Astrocyte (in vitro differentiated cells and primary cell): ENCODE measurements at regions not wholly inside any gene's neighbourhood (a gene's known extent, or its start where the extent isn't known, plus 50 kb on each side); places are given as distances from the start of the nearest gene placed in this dataset.

Experiments used
- DNase-seq: peaks from one replicate; pipeline ENCODE4 v3.0.0-alpha.2; 2010; ENCODE audit warnings: low read depth
- FAIRE-seq: peaks from 2 replicates; lab custom pipeline; 2011; peaks lifted over from hg19 to GRCh38; lab: Jason Lieb, UNC
- H2AFZ ChIP-seq: 2 replicates; pipeline ENCODE4 v1.6.0; 2012; ENCODE audit warnings: low read depth, low read length, inconsistent platforms
- H3K27ac ChIP-seq: 2 replicates; pipeline ENCODE4 v1.5.1; 2011; ENCODE audit warnings: low read depth, low read length, inconsistent platforms
- H3K27me3 ChIP-seq: 2 replicates; pipeline ENCODE4 v1.6.0; 2011; ENCODE audit warnings: low read length, inconsistent platforms; ENCODE audit not compliant: insufficient read depth
- H3K36me3 ChIP-seq: 2 replicates; pipeline ENCODE4 v1.5.1; 2011; ENCODE audit warnings: low read length, inconsistent platforms; ENCODE audit not compliant: insufficient read depth
- H3K4me1 ChIP-seq: 2 replicates; pipeline ENCODE4 v1.5.1; 2011; ENCODE audit warnings: low read length, inconsistent platforms; ENCODE audit not compliant: insufficient read depth
- H3K4me2 ChIP-seq: 2 replicates; pipeline ENCODE4 v1.6.0; 2012; ENCODE audit warnings: low read length, inconsistent platforms
- H3K4me3 ChIP-seq: 2 replicates; pipeline ENCODE4 v1.5.1; 2011; ENCODE audit warnings: low read depth, mild to moderate bottlenecking, low read length, inconsistent platforms; ENCODE audit not compliant: insufficient read depth
- H3K79me2 ChIP-seq: 2 replicates; pipeline ENCODE4 v1.6.0; 2012; ENCODE audit warnings: mild to moderate bottlenecking, low read length, inconsistent platforms; ENCODE audit not compliant: insufficient read depth
- H3K9ac ChIP-seq: 2 replicates; pipeline ENCODE4 v1.6.0; 2012; ENCODE audit warnings: mild to moderate bottlenecking, low read length, inconsistent platforms
- H3K9me3 ChIP-seq: 2 replicates; pipeline ENCODE4 v1.5.1; 2012; ENCODE audit warnings: low read depth, mild to moderate bottlenecking, low read length, inconsistent platforms; ENCODE audit not compliant: insufficient read depth
- H4K20me1 ChIP-seq: 2 replicates; pipeline ENCODE4 v1.6.0; 2012; ENCODE audit warnings: low read length, inconsistent platforms; ENCODE audit not compliant: insufficient read depth
- H3K27ac Mint-ChIP-seq: one replicate; pipeline ENCODE4 v1.8.0; 2021; ENCODE audit warnings: mild to moderate bottlenecking, mixed read lengths; ENCODE audit not compliant: unreplicated experiment
- H3K27me3 Mint-ChIP-seq: one replicate; pipeline ENCODE4 v1.8.0; 2021; ENCODE audit warnings: low read depth, mixed read lengths; ENCODE audit not compliant: unreplicated experiment
- H3K36me3 Mint-ChIP-seq: one replicate; pipeline ENCODE4 v1.8.0; 2021; ENCODE audit warnings: low read depth, mixed read lengths; ENCODE audit not compliant: unreplicated experiment
- H3K4me1 Mint-ChIP-seq: one replicate; pipeline ENCODE4 v1.8.0; 2021; ENCODE audit warnings: low read depth, mixed read lengths; ENCODE audit not compliant: unreplicated experiment
- H3K4me3 Mint-ChIP-seq: one replicate; pipeline ENCODE4 v1.8.0; 2021; ENCODE audit warnings: mild to moderate bottlenecking, moderate library complexity, mixed read lengths; ENCODE audit not compliant: unreplicated experiment
- H3K9me3 Mint-ChIP-seq: one replicate; pipeline ENCODE4 v1.8.0; 2021; ENCODE audit warnings: mild to moderate bottlenecking, mixed read lengths; ENCODE audit not compliant: unreplicated experiment
- EZH2 ChIP-seq: IDR thresholded peaks from 2 replicates; pipeline ENCODE4 v1.6.1; 2012; ENCODE audit warnings: mild to moderate bottlenecking, low read length, inconsistent platforms; ENCODE audit not compliant: insufficient read depth
- TF ChIP-seq, protein P1 (sequence below): IDR thresholded peaks from 2 replicates; pipeline ENCODE4 v1.5.1; 2011; ENCODE audit warnings: low read depth, mild to moderate bottlenecking, inconsistent platforms, low read length, moderate library complexity; ENCODE audit not compliant: insufficient read depth

- Histone ChIP-seq H3K4me1 (no peaks in the 10 kb centered on the region), H3K36me3 (no peaks in the 10 kb centered on the region), H3K9me3 (no peaks in the 10 kb centered on the region), H3K4me3 (peak overlapping the region; percentile 50), H3K27me3 (no peaks in the 10 kb centered on the region), H3K27ac (no peak overlapping the region), H3K79me2 (no peaks in the 10 kb centered on the region), H3K4me2 (peak overlapping the region; percentile 85), H3K9ac (peak overlapping the region; percentile 10), H4K20me1 (no peaks in the 10 kb centered on the region), H2AFZ (peak overlapping the region; percentile 68)
- Mint-ChIP-seq H3K27ac (no peak overlapping the region), H3K9me3 (no peaks in the 10 kb centered on the region), H3K27me3 (peaks cover 7% of the 10 kb centered on the region), H3K4me3 (peak overlapping the region; percentile 76), H3K4me1 (no peaks in the 10 kb centered on the region), H3K36me3 (no peaks in the 10 kb centered on the region)
- no peak for TF ChIP-seq EZH2
- TF ChIP-seq, protein P1, sequence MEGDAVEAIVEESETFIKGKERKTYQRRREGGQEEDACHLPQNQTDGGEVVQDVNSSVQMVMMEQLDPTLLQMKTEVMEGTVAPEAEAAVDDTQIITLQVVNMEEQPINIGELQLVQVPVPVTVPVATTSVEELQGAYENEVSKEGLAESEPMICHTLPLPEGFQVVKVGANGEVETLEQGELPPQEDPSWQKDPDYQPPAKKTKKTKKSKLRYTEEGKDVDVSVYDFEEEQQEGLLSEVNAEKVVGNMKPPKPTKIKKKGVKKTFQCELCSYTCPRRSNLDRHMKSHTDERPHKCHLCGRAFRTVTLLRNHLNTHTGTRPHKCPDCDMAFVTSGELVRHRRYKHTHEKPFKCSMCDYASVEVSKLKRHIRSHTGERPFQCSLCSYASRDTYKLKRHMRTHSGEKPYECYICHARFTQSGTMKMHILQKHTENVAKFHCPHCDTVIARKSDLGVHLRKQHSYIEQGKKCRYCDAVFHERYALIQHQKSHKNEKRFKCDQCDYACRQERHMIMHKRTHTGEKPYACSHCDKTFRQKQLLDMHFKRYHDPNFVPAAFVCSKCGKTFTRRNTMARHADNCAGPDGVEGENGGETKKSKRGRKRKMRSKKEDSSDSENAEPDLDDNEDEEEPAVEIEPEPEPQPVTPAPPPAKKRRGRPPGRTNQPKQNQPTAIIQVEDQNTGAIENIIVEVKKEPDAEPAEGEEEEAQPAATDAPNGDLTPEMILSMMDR: no peak
- FAIRE-seq (no peak), DNase-seq (no peak)
Measured at GRCh38 chr1:70706381-70707037, 295.4 kb downstream of the CTH start.

DNA sequence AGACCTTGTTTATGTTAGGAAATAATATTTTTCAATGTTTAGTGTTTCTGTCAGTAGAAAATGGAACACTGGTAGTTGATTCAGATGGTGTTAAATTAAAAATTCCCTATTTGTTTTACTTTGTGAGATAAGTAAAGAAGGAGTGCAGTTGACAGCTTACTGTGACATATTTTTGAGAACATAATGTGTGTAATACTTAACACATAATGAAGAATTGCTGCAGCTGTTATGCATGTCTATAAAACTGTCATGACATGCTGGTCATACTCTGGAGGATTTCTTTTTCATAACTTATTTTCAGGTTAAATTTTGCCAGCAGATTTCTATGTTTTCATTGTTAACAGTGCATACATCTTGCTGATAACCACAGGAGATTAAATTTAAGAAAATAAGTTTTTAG lies 296.1 kb downstream of the CTH start:
- H3K36me3 Mint-ChIP-seq: no peaks in the 10 kb centered on the region
- H3K9me3 ChIP-seq: no peaks in the 10 kb centered on the region
- H3K4me1 ChIP-seq: no peaks in the 10 kb centered on the region
- no peak overlapping the region for H3K4me3 ChIP-seq
- no peak overlapping the region for H3K27ac Mint-ChIP-seq
- H3K4me2 ChIP-seq: peak overlapping the region; percentile 85
- no peak overlapping the region for H3K9ac ChIP-seq
- TF ChIP-seq, protein P1: no peak
- TF ChIP-seq EZH2: no peak
- H3K79me2 ChIP-seq: no peaks in the 10 kb centered on the region
- peaks cover 7% of the 10 kb centered on the region for H3K27me3 Mint-ChIP-seq
- H3K9me3 Mint-ChIP-seq: no peaks in the 10 kb centered on the region
- FAIRE-seq (no peak), DNase-seq (no peak)
- H3K4me1 Mint-ChIP-seq: no peaks in the 10 kb centered on the region
- H4K20me1 ChIP-seq: no peaks in the 10 kb centered on the region
- no peak overlapping the region for H3K4me3 Mint-ChIP-seq
- H2AFZ ChIP-seq: no peak overlapping the region
- no peaks in the 10 kb centered on the region for H3K27me3 ChIP-seq
- H3K36me3 ChIP-seq: no peaks in the 10 kb centered on the region
- no peak overlapping the region for H3K27ac ChIP-seq

DNA sequence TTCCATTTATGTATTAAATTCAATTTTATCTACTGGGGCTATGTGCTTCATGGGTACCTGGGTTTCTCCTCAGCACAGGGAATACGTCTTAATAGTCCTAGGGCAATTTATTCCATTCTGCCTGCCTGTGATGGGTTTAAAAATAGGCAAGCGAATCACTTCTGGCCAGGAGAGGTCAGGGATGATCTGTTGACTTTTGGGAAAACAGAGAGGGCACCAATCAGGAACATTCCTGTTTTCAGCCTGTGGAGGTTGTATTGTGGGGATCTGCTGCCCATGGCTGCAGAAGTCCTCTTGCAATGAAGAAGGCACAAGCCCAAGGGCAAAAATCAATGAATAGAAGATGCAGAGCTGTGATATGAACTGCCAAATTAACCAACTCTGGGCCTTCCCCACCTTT lies 303.1 kb downstream of the CTH start:
- no peaks in the 10 kb centered on the region for H3K27me3 ChIP-seq
- no peaks in the 10 kb centered on the region for H3K4me1 ChIP-seq
- H3K36me3 ChIP-seq: no peaks in the 10 kb centered on the region
- H3K27ac ChIP-seq: no peak overlapping the region
- DNase-seq (no peak), FAIRE-seq (no peak)
- no peaks in the 10 kb centered on the region for H4K20me1 ChIP-seq
- H2AFZ ChIP-seq: no peak overlapping the region
- H3K4me2 ChIP-seq: no peak overlapping the region
- H3K27me3 Mint-ChIP-seq: no peaks in the 10 kb centered on the region
- no peak overlapping the region for H3K4me3 ChIP-seq
- no peaks in the 10 kb centered on the region for H3K36me3 Mint-ChIP-seq
- H3K9me3 ChIP-seq: no peaks in the 10 kb centered on the region
- peaks cover 1% of the 10 kb centered on the region for H3K4me1 Mint-ChIP-seq
- no peaks in the 10 kb centered on the region for H3K79me2 ChIP-seq
- no peak overlapping the region for H3K4me3 Mint-ChIP-seq
- TF ChIP-seq, protein P1: no peak
- no peak for TF ChIP-seq EZH2
- no peaks in the 10 kb centered on the region for H3K9me3 Mint-ChIP-seq
- no peak overlapping the region for H3K27ac Mint-ChIP-seq
- no peak overlapping the region for H3K9ac ChIP-seq
